Vagina (tissue), 2 donors: ENCODE measurements at regions not wholly inside any gene's neighbourhood (a gene's known extent, or its start where the extent isn't known, plus 50 kb on each side); places are given as distances from the start of the nearest gene placed in this dataset.

Source experiments
- DNase-seq, 2 donors: peaks; one replicate each; pipeline ENCODE4 v3.0.0-alpha.2; 2017; ENCODE audit errors: extremely low spot score in 2 of 2
- H3K27ac ChIP-seq: fragments of 200-600 bp; sonication (generic); one replicate; pipeline ENCODE4 v1.5.1; 2019
- H3K27me3 ChIP-seq: fragments of 200-600 bp; sonication (generic); one replicate; pipeline ENCODE4 v1.5.1; 2019
- H3K36me3 ChIP-seq, 2 donors: fragments of 200-600 bp; sonication (generic); one replicate each; pipeline ENCODE4 v1.5.1; 2017 to 2019
- H3K4me1 ChIP-seq: fragments of 200-600 bp; sonication (generic); one replicate; pipeline ENCODE4 v1.5.1; 2019
- H3K4me3 ChIP-seq, 2 donors: fragments of 200-600 bp; sonication (generic); 1 replicate in 1 of 2; 2 replicates in 1 of 2; pipeline ENCODE4 v1.5.1; 2016 to 2019
- H3K9me3 ChIP-seq: fragments of 200-600 bp; sonication (generic); one replicate; pipeline ENCODE4 v1.5.1; 2019
- POLR2A ChIP-seq, 2 donors: fragments of 450-650 bp; IDR thresholded peaks; one replicate each; pipeline ENCODE4 v1.6.1; 2017; ENCODE audit warnings: antibody characterized with exemption in 2 of 2, mild to moderate bottlenecking in 2 of 2, moderate library complexity in 2 of 2
- POLR2AphosphoS5 ChIP-seq, 2 donors: sonication (generic); formaldehyde crosslinking; IDR thresholded peaks; one replicate each; pipeline ENCODE4 v1.9.0; 2017; ENCODE audit warnings: antibody characterized with exemption in 2 of 2, mild to moderate bottlenecking in 2 of 2, low read depth in 1 of 2; ENCODE audit not compliant: insufficient read depth in 1 of 2
- intact Hi-C: fragments of 100-400 bp; cut with DNase I; formaldehyde crosslinking; loops from one replicate; pipeline ENCODE4 v1.15.1; 2023
- TF ChIP-seq, protein P1 (sequence below), 3 experiments: fragments of 450-650 bp in 2 of 3; fragments of 200-600 bp in 1 of 3; sonication (generic) in 1 of 3; IDR thresholded peaks; one replicate each; pipeline ENCODE4 v1.5.1; 2017 to 2019; ENCODE audit warnings: antibody characterized with exemption in 3 of 3, mild to moderate bottlenecking in 2 of 3, moderate library complexity in 2 of 3

DNA sequence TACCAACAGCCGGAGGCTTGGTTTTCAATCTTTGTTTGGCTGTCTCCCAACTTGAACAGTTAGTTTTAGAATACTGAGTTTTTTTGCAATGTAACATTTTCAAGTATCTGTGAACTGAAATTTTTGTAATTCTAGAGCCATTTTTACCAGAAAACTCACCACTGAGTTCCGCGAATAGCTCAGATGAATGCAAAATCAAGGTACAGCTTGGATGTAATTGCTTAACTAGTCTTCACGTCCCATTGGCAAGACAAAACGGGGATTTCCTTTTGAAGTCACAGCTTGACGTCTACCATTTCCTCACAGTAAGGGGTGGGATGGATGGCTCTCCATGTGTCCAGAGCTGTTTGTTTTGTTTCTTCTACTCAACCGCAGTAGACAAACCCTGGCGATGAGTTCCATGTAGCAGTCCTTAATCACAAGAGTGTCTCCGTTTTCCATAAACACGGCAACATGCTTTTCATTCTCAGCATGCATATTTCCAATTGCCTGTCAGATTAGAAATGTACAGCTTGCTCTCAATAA, 55.8 kb upstream of the FGFR2 start:
- intact Hi-C loops, result no loop called here
- TF ChIP-seq POLR2A (IDR thresholded peaks at IDR 0.05) (no peak), POLR2AphosphoS5 (IDR thresholded peaks at IDR 0.05; ENCODE audit: insufficient read depth in 1 of 2, low read depth in 1 of 2) (no peak)
- TF ChIP-seq, protein P1, sequence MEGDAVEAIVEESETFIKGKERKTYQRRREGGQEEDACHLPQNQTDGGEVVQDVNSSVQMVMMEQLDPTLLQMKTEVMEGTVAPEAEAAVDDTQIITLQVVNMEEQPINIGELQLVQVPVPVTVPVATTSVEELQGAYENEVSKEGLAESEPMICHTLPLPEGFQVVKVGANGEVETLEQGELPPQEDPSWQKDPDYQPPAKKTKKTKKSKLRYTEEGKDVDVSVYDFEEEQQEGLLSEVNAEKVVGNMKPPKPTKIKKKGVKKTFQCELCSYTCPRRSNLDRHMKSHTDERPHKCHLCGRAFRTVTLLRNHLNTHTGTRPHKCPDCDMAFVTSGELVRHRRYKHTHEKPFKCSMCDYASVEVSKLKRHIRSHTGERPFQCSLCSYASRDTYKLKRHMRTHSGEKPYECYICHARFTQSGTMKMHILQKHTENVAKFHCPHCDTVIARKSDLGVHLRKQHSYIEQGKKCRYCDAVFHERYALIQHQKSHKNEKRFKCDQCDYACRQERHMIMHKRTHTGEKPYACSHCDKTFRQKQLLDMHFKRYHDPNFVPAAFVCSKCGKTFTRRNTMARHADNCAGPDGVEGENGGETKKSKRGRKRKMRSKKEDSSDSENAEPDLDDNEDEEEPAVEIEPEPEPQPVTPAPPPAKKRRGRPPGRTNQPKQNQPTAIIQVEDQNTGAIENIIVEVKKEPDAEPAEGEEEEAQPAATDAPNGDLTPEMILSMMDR (IDR thresholded peaks at IDR 0.05), result no peak
- H3K4me3 ChIP-seq, result no peak overlapping the region
- H3K9me3 ChIP-seq, result no peaks in the 10 kb centered on the region
- H3K27me3 ChIP-seq, result no peaks in the 10 kb centered on the region
- no peaks in the 10 kb centered on the region for H3K36me3 ChIP-seq
- no peak for DNase-seq
- H3K4me1 ChIP-seq, result peaks cover 11% of the 10 kb centered on the region
- H3K27ac ChIP-seq, result no peak overlapping the region

DNA sequence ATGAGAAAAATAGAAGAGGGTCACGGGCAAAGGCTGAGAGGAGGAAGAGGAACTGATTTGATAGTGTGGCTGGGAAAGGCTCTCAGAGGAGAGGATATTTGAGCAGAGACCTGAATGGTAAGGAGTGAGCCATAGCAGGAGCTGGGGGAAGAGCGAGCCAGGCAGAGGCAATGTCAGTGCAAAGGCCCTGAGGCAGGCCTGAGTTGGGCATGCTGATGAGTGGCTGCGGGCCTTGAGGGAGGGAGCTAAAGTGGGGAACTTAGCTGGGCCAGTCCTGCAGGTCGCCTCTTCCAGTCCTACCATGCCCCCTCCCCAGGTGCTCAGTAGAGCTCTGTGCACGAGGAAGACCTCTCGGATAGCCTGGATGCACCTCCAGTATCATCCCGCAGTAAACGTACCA, 55.4 kb upstream of the FGFR2 start:
- intact Hi-C loops, result no loop called here
- DNase-seq, result no peak
- no peak overlapping the region for H3K27ac ChIP-seq
- TF ChIP-seq POLR2AphosphoS5 (IDR thresholded peaks at IDR 0.05; ENCODE audit: insufficient read depth in 1 of 2, low read depth in 1 of 2) (no peak), POLR2A (IDR thresholded peaks at IDR 0.05) (no peak)
- TF ChIP-seq, protein P1 (IDR thresholded peaks at IDR 0.05), result no peak
- no peaks in the 10 kb centered on the region for H3K9me3 ChIP-seq
- H3K27me3 ChIP-seq, result no peaks in the 10 kb centered on the region
- no peaks in the 10 kb centered on the region for H3K36me3 ChIP-seq
- H3K4me3 ChIP-seq, result no peak overlapping the region
- H3K4me1 ChIP-seq, result peaks cover 6% of the 10 kb centered on the region

DNA sequence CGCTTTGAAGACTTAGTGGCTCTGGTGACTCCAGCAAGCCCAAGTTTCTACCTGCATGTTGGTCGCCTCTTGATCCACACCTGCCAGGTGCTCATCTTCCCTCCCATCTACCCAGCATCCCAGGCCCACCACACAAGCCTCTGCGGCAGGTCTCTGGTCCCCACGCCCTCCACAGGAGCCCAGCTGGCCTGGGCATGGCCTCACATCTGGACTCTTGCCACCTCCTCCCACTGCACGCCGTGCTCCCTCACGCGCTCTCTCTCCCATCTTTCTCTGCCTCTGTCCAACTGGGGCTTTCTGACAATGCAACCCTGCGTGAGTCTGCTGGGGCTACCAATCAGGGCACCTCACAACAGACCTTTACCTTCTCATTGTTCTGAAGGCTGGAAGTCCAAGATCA, 50.2 kb upstream of the FGFR2 start:
- no peak for DNase-seq
- Histone ChIP-seq H3K27me3 (no peaks in the 10 kb centered on the region), H3K36me3 (no peaks in the 10 kb centered on the region), H3K27ac (no peak overlapping the region), H3K9me3 (no peaks in the 10 kb centered on the region), H3K4me1 (no peaks in the 10 kb centered on the region), H3K4me3 (no peak overlapping the region)
- no peak for TF ChIP-seq POLR2A (IDR thresholded peaks at IDR 0.05)
- TF ChIP-seq POLR2AphosphoS5 (IDR thresholded peaks at IDR 0.05; ENCODE audit: insufficient read depth in 1 of 2, low read depth in 1 of 2), result no peak
- TF ChIP-seq, protein P1 (IDR thresholded peaks at IDR 0.05), result no peak
- intact Hi-C loops, result no loop called here

DNA sequence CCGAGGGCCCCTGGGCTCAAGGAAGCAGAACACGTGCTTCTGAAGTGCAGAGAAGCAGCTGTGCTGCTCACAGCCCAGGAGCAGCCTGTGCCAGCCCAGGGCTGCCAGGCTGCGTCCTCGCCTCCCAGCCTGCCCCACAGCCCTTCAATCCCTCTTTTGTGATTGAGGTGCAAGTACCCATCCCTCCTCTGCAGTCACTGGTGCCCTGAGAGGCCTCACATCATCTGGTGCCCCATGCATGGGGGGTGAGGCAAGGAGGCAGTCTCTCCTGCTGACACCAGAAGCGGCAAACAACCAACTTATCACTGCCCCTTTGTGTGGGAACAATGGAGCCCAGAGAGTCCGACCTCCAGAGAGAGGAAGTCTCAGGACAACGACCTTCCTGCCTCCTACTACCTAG, 49.8 kb upstream of the FGFR2 start:
- TF ChIP-seq POLR2AphosphoS5 (IDR thresholded peaks at IDR 0.05; ENCODE audit: insufficient read depth in 1 of 2, low read depth in 1 of 2) (no peak), POLR2A (IDR thresholded peaks at IDR 0.05) (no peak)
- TF ChIP-seq, protein P1 (IDR thresholded peaks at IDR 0.05), result no peak
- no peaks in the 10 kb centered on the region for H3K9me3 ChIP-seq
- intact Hi-C loops, result no loop called here
- no peak for DNase-seq
- no peaks in the 10 kb centered on the region for H3K4me1 ChIP-seq
- no peak overlapping the region for H3K4me3 ChIP-seq
- H3K27ac ChIP-seq, result no peak overlapping the region
- no peaks in the 10 kb centered on the region for H3K27me3 ChIP-seq
- H3K36me3 ChIP-seq, result no peaks in the 10 kb centered on the region
